Adrenal gland (tissue), 9 donors: ENCODE measurements at regions not wholly inside any gene's neighbourhood (a gene's known extent, or its start where the extent isn't known, plus 50 kb on each side); places are given as distances from the start of the nearest gene placed in this dataset.

Experiments used
- DNase-seq, 7 donors: peaks; one replicate each; pipeline ENCODE4 v3.0.0-alpha.2; 2019 to 2020
- H3K27ac ChIP-seq, 5 donors: fragments of 200-600 bp; sonication (generic) in 4 of 5; 1 replicate in 3 of 5; 2 replicates in 2 of 5; pipeline versions ENCODE4 v1.5.1 to v1.8.0; 2016 to 2020; ENCODE audit warnings: mild to moderate bottlenecking in 1 of 5
- H3K27me3 ChIP-seq: fragments of 200-600 bp; 2 replicates; pipeline ENCODE4 v1.8.0; 2021
- H3K36me3 ChIP-seq, 2 donors: fragments of 200-600 bp; replicated peaks in 1 of 2; 1 replicate in 1 of 2; 2 replicates in 1 of 2; pipeline versions ENCODE4 v1.5.1 to v1.8.0; 2018 to 2022
- H3K4me1 ChIP-seq, 2 donors: fragments of 200-600 bp; replicated peaks in 1 of 2; 1 replicate in 1 of 2; 2 replicates in 1 of 2; pipeline versions ENCODE4 v1.5.1 to v1.8.0; 2018 to 2021
- H3K4me3 ChIP-seq, 4 donors: fragments of 200-600 bp; sonication (generic) in 3 of 4; one replicate each; pipeline ENCODE4 v1.5.1; 2016 to 2018
- H3K9me3 ChIP-seq, 3 donors: fragments of 200-600 bp; sonication (generic) in 1 of 3; replicated peaks in 1 of 3; 1 replicate in 2 of 3; 2 replicates in 1 of 3; pipeline versions ENCODE4 v1.5.1 to v1.8.0; 2016 to 2021
- POLR2A ChIP-seq, 2 donors: fragments of 450-650 bp; IDR thresholded peaks; one replicate each; pipeline ENCODE4 v1.6.1; 2017; ENCODE audit warnings: antibody characterized with exemption in 2 of 2, mild to moderate bottlenecking in 2 of 2, moderate library complexity in 1 of 2
- WGBS, 4 donors: extraction: QIAGEN DNeasy Blood & Tissue Kit in 2 of 4; methylation state at CpG; one replicate each; pipeline versions ENCODE4 v1.1.5 to v1.1.7; 2013 to 2017; 5-methylcytosine and 5-hydroxymethylcytosine counted together
- intact Hi-C, 2 donors: fragments of 100-400 bp; cut with DNase I; formaldehyde crosslinking; loops; one replicate each; pipeline versions ENCODE4 v1.14.1 to v1.15.0; 2022 to 2023
- TF ChIP-seq, protein P1 (sequence below), 6 experiments: fragments of 450-650 bp in 4 of 6; fragments of 200-600 bp in 2 of 6; sonication (generic) in 1 of 6; IDR thresholded peaks; 1 replicate in 5 of 6; 2 replicates in 1 of 6; pipeline versions ENCODE4 v1.5.1 to v1.8.0; 2016 to 2021; ENCODE audit warnings: antibody characterized with exemption in 6 of 6, mild to moderate bottlenecking in 2 of 6, moderate library complexity in 1 of 6
- donor health status: healthy with polysubstance abuse.
- donor health status: Bipolar disorder and iron deficiency.
- donor health status: DM: yes; HTN: yes; CAD: no.
- donor health status: DM: no; HTN: no; CAD: no.
- donor health status: DM: no; HTN: no; CAD: no.

DNA sequence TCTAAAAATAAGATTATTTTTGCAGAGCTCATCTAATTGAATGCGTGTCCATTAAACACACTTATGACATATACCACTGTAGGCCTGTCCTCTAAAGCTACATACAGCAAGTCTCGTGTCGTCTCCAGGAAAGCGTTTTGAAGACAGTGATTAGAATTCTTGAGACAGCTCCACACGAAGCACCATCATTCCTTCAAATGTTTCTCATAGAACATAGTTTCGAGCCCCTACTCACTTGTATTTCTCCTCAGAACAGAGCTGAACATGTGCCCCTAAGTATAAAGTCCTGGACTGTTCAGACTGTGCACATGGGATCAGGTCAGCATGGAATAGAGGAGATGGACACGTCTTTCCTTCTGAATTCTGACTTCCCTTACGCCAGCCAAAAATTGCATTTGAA lies 64.5 kb upstream of the HMGA2 start:
- intact Hi-C loops = no loop called here
- H3K4me1 ChIP-seq = no peaks in the 10 kb centered on the region
- no peaks in the 10 kb centered on the region for H3K27me3 ChIP-seq
- no peaks in the 10 kb centered on the region for H3K9me3 ChIP-seq
- H3K4me3 ChIP-seq = no peak overlapping the region
- H3K27ac ChIP-seq = no peak overlapping the region
- TF ChIP-seq POLR2A (IDR thresholded peaks at IDR 0.05) = no peak
- TF ChIP-seq, protein P1, sequence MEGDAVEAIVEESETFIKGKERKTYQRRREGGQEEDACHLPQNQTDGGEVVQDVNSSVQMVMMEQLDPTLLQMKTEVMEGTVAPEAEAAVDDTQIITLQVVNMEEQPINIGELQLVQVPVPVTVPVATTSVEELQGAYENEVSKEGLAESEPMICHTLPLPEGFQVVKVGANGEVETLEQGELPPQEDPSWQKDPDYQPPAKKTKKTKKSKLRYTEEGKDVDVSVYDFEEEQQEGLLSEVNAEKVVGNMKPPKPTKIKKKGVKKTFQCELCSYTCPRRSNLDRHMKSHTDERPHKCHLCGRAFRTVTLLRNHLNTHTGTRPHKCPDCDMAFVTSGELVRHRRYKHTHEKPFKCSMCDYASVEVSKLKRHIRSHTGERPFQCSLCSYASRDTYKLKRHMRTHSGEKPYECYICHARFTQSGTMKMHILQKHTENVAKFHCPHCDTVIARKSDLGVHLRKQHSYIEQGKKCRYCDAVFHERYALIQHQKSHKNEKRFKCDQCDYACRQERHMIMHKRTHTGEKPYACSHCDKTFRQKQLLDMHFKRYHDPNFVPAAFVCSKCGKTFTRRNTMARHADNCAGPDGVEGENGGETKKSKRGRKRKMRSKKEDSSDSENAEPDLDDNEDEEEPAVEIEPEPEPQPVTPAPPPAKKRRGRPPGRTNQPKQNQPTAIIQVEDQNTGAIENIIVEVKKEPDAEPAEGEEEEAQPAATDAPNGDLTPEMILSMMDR (IDR thresholded peaks at IDR 0.05) = no peak
- H3K36me3 ChIP-seq = no peaks in the 10 kb centered on the region
- DNase-seq = no peak
- WGBS, 4 donors = 84 to 87% (median 86%) methylated on average over 8 of the region's 8 CpGs

DNA sequence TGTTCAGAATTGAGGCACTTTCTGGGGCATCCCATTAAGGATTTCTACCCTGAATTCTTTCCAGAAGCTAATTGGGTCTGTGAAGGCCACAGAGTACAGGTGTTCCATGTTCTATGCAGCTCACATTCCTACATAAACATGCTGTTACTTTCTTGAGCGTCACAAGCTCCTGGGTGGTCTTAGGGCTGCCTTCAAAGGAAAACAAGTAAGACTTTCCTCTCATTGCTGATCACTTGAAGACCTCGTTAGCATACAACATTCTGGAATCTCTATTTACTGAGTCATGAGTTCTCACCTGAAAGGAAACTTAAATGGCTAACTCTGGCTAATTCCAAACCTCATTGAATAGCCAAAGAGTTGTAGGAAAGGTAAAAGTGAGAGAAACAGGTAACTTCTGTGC lies 63.0 kb upstream of the HMGA2 start:
- intact Hi-C loops = no loop called here
- 67 to 82% (median 76%) methylated on average over 2 of the region's 2 CpGs for WGBS, 4 donors
- TF ChIP-seq, protein P1 (IDR thresholded peaks at IDR 0.05) = no peak
- no peak for TF ChIP-seq POLR2A (IDR thresholded peaks at IDR 0.05)
- Histone ChIP-seq H3K9me3 (no peaks in the 10 kb centered on the region), H3K4me1 (no peaks in the 10 kb centered on the region), H3K27me3 (no peaks in the 10 kb centered on the region), H3K36me3 (no peaks in the 10 kb centered on the region), H3K27ac (no peak overlapping the region), H3K4me3 (no peak overlapping the region)
- DNase-seq = no peak

DNA sequence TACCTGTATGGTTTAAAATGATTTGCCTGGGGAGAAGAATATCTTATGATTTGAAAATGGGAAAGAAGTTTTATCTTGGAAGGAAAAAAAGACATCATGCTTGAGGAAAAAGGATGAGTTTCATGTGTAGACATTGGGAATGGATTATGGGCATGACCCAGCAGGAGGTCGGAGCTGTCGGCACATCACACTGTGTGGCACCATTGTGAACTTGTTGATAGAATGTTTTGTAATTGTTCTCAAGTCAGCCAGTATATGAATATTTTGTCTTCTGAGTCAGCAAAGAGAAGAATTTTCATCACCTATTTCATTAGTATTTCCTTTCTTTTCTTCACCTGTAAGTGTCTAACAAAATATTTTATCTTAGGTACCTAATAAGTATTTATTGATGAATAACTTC lies 60.0 kb upstream of the HMGA2 start:
- intact Hi-C loops = no loop called here
- TF ChIP-seq POLR2A (IDR thresholded peaks at IDR 0.05) = no peak
- TF ChIP-seq, protein P1 (IDR thresholded peaks at IDR 0.05) = no peak
- Histone ChIP-seq H3K9me3 (no peaks in the 10 kb centered on the region), H3K27ac (no peak overlapping the region), H3K4me1 (no peaks in the 10 kb centered on the region), H3K36me3 (no peaks in the 10 kb centered on the region), H3K4me3 (no peak overlapping the region), H3K27me3 (no peaks in the 10 kb centered on the region)
- DNase-seq = no peak
- WGBS, 4 donors = 93 to 99% (median 98%) methylated on average over 2 of the region's 2 CpGs

GRCh38 chr12:65765436-65765813 lies 58.9 kb upstream of the HMGA2 start:
- TF ChIP-seq POLR2A (IDR thresholded peaks at IDR 0.05) = no peak
- TF ChIP-seq, protein P1 (IDR thresholded peaks at IDR 0.05) = no peak
- 82 to 92% (median 88%) methylated on average over 2 of the region's 2 CpGs for WGBS, 4 donors
- H3K9me3 ChIP-seq = no peaks in the 10 kb centered on the region
- H3K4me3 ChIP-seq = no peak overlapping the region
- H3K27me3 ChIP-seq = no peaks in the 10 kb centered on the region
- H3K27ac ChIP-seq = no peak overlapping the region
- intact Hi-C loops = no loop called here
- H3K36me3 ChIP-seq = no peaks in the 10 kb centered on the region
- no peaks in the 10 kb centered on the region for H3K4me1 ChIP-seq
- no peak for DNase-seq
